ENCODE measurements at regions not wholly inside any gene's neighbourhood (a gene's known extent, or its start where the extent isn't known, plus 50 kb on each side); places are given as distances from the start of the nearest gene placed in this dataset.

GRCh38 chr1:38763121-38763520 is 96.5 kb downstream of the RRAGC start:
- no peak for DNase-seq (ENCODE audit: low read depth, low spot score)
- no peaks in the 10 kb centered on the region for H3K4me1 ChIP-seq (ENCODE audit: control insufficient read depth, extremely low read depth, insufficient read depth, low read length)
- no peak overlapping the region for H2AFZ ChIP-seq (ENCODE audit: low read depth, low read length)
- TF ChIP-seq EZH2 (IDR thresholded peaks at IDR 0.05; ENCODE audit: borderline replicate concordance, low read depth, low read length, severe bottlenecking) (no peak), GATA2 (IDR thresholded peaks at IDR 0.05; ENCODE audit: insufficient read depth, insufficient read length, low read depth, low read length) (no peak), CTCF (IDR thresholded peaks at IDR 0.05; ENCODE audit: extremely low read depth in 1 of 2, insufficient read depth in 1 of 2, low read depth in 1 of 2, low read length in 2 of 2) (no peak), POLR2AphosphoS5 (IDR thresholded peaks at IDR 0.05; ENCODE audit: insufficient read depth, low read depth, low read length) (no peak), MYC (IDR thresholded peaks at IDR 0.05; ENCODE audit: low read depth, low read length) (no peak), POLR2A (IDR thresholded peaks at IDR 0.05; ENCODE audit: low read depth, low read length) (no peak), FOS (IDR thresholded peaks at IDR 0.05; ENCODE audit: borderline replicate concordance, insufficient read depth, low read length) (no peak), JUN (IDR thresholded peaks at IDR 0.05; ENCODE audit: borderline replicate concordance, insufficient read depth, insufficient read length, low read depth) (no peak)
- TF ChIP-seq, protein P1, sequence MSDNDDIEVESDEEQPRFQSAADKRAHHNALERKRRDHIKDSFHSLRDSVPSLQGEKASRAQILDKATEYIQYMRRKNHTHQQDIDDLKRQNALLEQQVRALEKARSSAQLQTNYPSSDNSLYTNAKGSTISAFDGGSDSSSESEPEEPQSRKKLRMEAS (IDR thresholded peaks at IDR 0.05; ENCODE audit: insufficient read depth, insufficient read length), result no peak
- BruUV-seq (replicated peaks), result no TSS peak
- ChIA-PET CTCF (no interaction called here), POLR2A (no interaction called here)
- H4K20me1 ChIP-seq (replicated peaks; ENCODE audit: control insufficient read depth, extremely low read depth, insufficient read depth, low read length), result no peaks in the 10 kb centered on the region
- H3K4me3 ChIP-seq (replicated peaks in 1 of 3; ENCODE audit: insufficient read depth in 1 of 3, low read depth in 1 of 3, low read length in 3 of 3), result no peak overlapping the region
- no peaks in the 10 kb centered on the region for H3K79me2 ChIP-seq (ENCODE audit: control insufficient read depth, insufficient read depth, low read length)
- H3K36me3 ChIP-seq (ENCODE audit: control insufficient read depth in 2 of 2, extremely low read depth in 1 of 2, insufficient read depth in 2 of 2, low read length in 2 of 2), result no peaks in the 10 kb centered on the region
- intact Hi-C loops (cut with micrococcal nuclease), result no loop called here
- no peaks in the 10 kb centered on the region for H3K9me1 ChIP-seq (replicated peaks; ENCODE audit: control insufficient read depth, extremely low read depth, insufficient read depth, low read length)
- no peaks in the 10 kb centered on the region for H3K9me3 ChIP-seq (replicated peaks; ENCODE audit: control insufficient read depth, insufficient read depth, low read length)
- H3K27ac ChIP-seq (ENCODE audit: insufficient read depth, low read depth, low read length), result no peak overlapping the region
- H3K9ac ChIP-seq (replicated peaks; ENCODE audit: extremely low read depth, insufficient read depth, low read length), result no peak overlapping the region
- dilution Hi-C loops (cut with MboI; ENCODE audit: extremely low pct_ligation_motif_present, low sequenced_read_pairs), result no loop called here
- H3K4me2 ChIP-seq (ENCODE audit: insufficient read depth, low read length), result no peak overlapping the region
- H3K27me3 ChIP-seq (ENCODE audit: control insufficient read depth in 2 of 2, insufficient read depth in 2 of 2, low read length in 2 of 2), result no peaks in the 10 kb centered on the region
- no peak for FAIRE-seq
